LNCaP clone FGC (cell line): ENCODE measurements at regions not wholly inside any gene's neighbourhood (a gene's known extent, or its start where the extent isn't known, plus 50 kb on each side); places are given as distances from the start of the nearest gene placed in this dataset.

Experiments used
- DNase-seq: peaks from one replicate; pipeline ENCODE4 v3.0.0-alpha.2; 2011; ENCODE audit warnings: low read depth
- H3K4me3 ChIP-seq: 2 replicates; pipeline ENCODE4 v1.5.1; 2011; ENCODE audit warnings: mild to moderate bottlenecking, low read depth, low read length, control low read depth
- TF ChIP-seq, protein P1 (sequence below): IDR thresholded peaks from 2 replicates; pipeline ENCODE4 v1.5.1; 2012; ENCODE audit warnings: mild to moderate bottlenecking; ENCODE audit not compliant: control insufficient read depth, insufficient read depth; ENCODE audit errors: extremely low read depth

DNA sequence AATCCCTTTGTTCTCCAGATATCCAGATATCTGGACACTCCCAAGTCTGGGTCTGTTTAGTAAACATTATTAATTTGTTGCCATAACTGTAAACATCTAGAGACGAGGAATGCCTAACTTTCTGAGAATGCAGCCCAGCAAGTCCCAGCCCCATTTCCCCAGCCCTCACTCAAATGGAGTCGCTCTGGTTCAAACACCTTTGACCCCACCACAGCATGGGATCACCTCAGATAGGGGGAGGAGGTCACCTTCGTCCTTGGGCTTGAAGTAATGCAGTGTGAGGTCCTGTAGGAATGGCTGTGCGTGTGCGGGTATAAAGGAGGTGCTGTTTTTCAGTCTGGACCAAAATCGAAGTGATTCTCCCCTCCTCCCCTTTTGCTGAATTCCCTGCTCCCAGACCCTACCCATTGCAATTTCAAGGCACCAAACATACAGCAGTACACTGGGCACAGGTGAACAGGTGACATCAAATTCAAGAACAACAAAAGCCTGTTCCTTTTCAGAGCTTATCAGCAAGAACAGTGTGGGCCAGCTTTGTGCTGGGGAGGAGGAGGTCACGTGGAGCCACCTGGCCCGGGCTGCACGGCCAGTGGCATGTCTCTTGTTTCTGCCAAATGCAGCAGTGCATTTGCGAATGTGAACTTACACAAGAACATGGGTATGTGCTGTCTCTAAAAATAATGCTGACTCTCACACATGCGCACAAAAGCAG, 57.5 kb upstream of the TRPM1 start:
- TF ChIP-seq, protein P1, sequence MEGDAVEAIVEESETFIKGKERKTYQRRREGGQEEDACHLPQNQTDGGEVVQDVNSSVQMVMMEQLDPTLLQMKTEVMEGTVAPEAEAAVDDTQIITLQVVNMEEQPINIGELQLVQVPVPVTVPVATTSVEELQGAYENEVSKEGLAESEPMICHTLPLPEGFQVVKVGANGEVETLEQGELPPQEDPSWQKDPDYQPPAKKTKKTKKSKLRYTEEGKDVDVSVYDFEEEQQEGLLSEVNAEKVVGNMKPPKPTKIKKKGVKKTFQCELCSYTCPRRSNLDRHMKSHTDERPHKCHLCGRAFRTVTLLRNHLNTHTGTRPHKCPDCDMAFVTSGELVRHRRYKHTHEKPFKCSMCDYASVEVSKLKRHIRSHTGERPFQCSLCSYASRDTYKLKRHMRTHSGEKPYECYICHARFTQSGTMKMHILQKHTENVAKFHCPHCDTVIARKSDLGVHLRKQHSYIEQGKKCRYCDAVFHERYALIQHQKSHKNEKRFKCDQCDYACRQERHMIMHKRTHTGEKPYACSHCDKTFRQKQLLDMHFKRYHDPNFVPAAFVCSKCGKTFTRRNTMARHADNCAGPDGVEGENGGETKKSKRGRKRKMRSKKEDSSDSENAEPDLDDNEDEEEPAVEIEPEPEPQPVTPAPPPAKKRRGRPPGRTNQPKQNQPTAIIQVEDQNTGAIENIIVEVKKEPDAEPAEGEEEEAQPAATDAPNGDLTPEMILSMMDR = no peak
- peak; percentile 37 for DNase-seq
- H3K4me3 ChIP-seq = no peak overlapping the region

DNA sequence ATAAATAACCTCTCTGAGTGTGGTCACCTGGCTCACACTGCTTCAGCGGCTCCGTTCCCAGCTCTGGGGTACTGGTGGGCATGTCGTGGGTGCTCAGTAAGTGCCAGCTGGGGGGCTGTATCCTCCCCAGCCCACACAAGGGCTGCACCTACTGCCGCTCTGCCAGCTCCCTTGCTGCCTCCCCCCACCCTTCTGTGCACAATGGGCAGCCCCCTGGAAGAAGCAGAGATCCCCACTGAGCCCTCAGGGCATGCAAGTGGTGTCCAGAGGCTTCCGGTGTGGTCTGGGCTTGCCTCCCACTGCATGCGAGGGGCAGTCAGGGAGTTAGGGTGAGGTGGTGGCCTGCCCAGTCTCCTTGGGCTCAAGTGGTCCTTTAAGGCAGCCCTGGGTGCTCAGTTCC, 58.3 kb upstream of the TRPM1 start:
- no peak for DNase-seq
- TF ChIP-seq, protein P1 = no peak
- H3K4me3 ChIP-seq = no peak overlapping the region

DNA sequence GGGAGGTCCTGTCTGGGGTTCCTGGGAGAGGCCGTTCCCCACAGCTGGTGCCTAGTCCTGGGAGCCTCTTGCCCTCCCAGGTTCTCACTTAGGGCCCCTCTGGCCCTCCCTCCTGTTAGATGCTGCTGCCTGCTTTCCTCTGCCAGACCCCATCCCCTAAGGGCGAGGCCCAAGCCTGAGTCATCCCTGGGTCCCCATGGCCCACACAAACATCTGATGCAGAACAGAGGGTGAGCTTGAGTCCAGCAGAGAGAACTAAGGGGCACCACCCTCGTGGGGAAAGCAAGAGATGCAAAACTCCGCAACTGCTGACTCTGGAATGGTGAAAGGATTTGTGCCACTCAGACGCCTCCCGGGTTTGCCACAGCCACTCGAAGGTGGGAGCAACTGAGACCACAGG, 58.8 kb upstream of the TRPM1 start:
- TF ChIP-seq, protein P1 = no peak
- no peak overlapping the region for H3K4me3 ChIP-seq
- no peak for DNase-seq

DNA sequence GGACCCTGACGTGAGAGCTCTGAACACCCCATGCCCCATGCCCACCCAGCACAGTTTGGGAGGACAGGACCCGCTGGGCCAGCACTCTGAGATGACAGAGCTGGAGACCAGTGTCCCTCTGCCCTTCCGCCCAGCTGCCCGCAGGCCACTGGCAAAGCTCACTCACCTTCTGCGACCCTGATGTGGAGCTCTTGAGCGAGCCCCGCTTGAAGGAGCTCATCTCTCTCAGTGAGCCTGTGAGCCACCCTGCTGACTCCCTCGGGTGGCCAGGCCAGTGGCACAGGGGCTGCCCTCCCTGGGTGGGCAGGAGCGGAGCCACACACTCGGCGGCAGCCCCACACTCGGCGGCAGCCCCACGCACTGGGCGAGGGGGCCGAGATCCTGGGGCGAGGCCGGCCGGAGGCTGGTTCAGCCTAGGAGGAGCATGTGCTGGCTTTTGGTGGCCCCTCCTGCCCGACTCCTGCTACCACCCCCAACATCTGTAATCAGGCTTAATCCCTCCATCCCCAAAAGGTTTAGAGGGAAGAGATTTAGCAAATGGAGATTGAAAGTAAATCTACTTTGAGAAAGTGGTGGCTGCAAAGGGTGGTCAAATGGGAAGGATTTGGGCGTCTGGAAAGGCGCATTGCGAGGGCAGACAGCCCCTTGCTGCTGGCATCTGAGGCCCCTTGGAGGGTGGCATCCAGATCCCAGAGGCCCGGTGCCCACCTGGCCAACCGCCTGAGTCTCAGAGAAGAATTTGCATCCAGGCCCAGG, 59.4 kb upstream of the TRPM1 start:
- H3K4me3 ChIP-seq = no peak overlapping the region
- TF ChIP-seq, protein P1 = no peak
- no peak for DNase-seq

DNA sequence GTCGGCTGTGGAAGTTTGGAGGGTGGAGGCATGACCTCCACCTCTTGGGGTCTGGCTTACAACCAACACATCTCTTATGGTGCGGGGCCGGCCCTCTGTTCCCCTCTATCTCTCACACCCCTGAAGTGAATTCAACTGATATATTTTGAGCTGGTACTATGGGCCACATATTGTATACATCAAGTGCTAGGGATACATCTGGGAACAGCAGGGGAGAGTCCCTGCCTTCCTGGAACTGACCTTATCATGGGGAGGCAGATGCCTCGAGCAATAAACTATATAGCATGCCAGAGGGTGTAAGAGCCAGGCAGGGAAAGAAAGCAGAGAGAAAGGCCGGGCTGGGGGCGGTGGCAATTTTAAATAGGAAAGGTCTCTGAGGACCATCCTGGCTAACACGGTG, 60.4 kb upstream of the TRPM1 start:
- TF ChIP-seq, protein P1 = no peak
- no peak overlapping the region for H3K4me3 ChIP-seq
- DNase-seq = no peak

DNA sequence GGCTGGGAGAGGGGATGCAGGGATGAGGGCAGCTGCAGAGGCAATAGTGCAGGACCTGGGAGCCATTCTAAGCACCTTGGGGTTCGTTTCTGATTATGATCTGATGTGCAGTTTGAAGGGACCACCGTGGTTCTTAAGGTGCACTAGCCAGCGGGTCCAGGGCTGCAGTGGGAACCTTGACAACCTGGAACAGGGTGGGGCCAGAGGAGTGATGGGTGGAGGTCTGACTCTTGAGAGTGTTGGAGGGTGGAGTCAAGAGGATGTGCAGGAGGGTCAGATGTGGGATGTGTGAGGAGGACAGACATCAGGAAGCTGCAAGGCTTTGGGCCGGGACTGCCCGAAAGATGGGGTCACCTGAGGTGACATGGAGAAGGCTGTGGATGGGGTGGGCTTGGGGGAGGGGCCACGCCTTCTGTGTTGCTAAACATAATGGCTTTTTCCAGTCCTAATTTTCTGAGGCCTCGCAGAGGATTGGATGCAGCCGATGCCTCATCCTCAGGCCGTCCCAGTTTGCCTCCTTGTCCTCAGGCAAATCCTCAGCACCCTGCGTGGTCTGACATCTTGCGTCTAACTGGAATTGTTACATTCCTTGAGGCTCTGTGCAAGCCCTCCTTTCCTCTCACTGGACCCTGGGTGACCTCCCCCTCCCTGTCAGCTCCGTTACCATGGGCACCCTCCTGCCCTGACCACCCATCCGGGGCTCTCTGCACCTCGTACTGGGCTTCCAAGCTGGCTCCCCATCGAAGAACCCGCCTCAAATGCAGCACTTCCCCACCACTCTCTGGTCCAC, 61.4 kb upstream of the TRPM1 start:
- H3K4me3 ChIP-seq = no peak overlapping the region
- TF ChIP-seq, protein P1 = no peak
- no peak for DNase-seq
